ENCODE measurements at regions not wholly inside any gene's neighbourhood (a gene's known extent, or its start where the extent isn't known, plus 50 kb on each side); places are given as distances from the start of the nearest gene placed in this dataset.

- Histone ChIP-seq H3K4me1 (ENCODE audit: control insufficient read depth, insufficient read depth, low read length) (no peaks in the 10 kb centered on the region), H3K9me3 (ENCODE audit: control insufficient read depth, insufficient read depth, low read depth, low read length) (no peaks in the 10 kb centered on the region), H3K36me3 (ENCODE audit: control insufficient read depth in 2 of 2, insufficient read depth in 1 of 2, low read length in 2 of 2) (no peaks in the 10 kb centered on the region), H3K27ac (ENCODE audit: extremely low read depth, low read depth, low read length) (no peak overlapping the region), H3K4me3 (ENCODE audit: low read depth, low read length) (no peak overlapping the region)
- TF ChIP-seq ZNF302 (tag by site-specific recombination; IDR thresholded peaks at IDR 0.05; ENCODE audit: low read depth) (no peak), ZNF777 (tag by site-specific recombination; IDR thresholded peaks at IDR 0.05; ENCODE audit: borderline replicate concordance) (no peak), GLI2 (tag by site-specific recombination; IDR thresholded peaks at IDR 0.05; ENCODE audit: borderline replicate concordance, low read depth) (no peak), ZNF571 (tag by site-specific recombination; IDR thresholded peaks at IDR 0.05) (no peak), ZNF785 (tag by site-specific recombination; IDR thresholded peaks at IDR 0.05) (no peak), ZSCAN5A (tag by site-specific recombination; IDR thresholded peaks at IDR 0.05) (no peak), ZNF544 (tag by site-specific recombination; IDR thresholded peaks at IDR 0.05) (no peak), ZNF416 (tag by site-specific recombination; IDR thresholded peaks at IDR 0.05) (no peak)
- ChIA-PET CTCF (interaction anchor here (1.7 kb wide), 1 partner anchor 176 kb away, joined by 5 read pairs; no protein-coding TSS in a partner anchor), POLR2A (no interaction called here)
These were observed 176.5 kb downstream of the GASK1B start for GRCh38 chr4:157996061-157997028.

GRCh38 chr4:157994863-157995262, 178.0 kb downstream of the GASK1B start:
- POLR2A ChIA-PET: no interaction called here
- no peak overlapping the region for H3K4me3 ChIP-seq (ENCODE audit: low read depth, low read length)
- H3K4me1 ChIP-seq (ENCODE audit: control insufficient read depth, insufficient read depth, low read length): no peaks in the 10 kb centered on the region
- TF ChIP-seq WT1 (tag by site-specific recombination; IDR thresholded peaks at IDR 0.05) (no peak), ZNF629 (tag by site-specific recombination; IDR thresholded peaks at IDR 0.05) (no peak), GLI4 (tag by site-specific recombination; IDR thresholded peaks at IDR 0.05) (no peak), ZNF138 (tag by site-specific recombination; IDR thresholded peaks at IDR 0.05; ENCODE audit: borderline replicate concordance) (no peak), SP3 (tag by site-specific recombination; IDR thresholded peaks at IDR 0.05) (no peak), ELK4 (IDR thresholded peaks at IDR 0.05; ENCODE audit: borderline replicate concordance, low read depth, low read length) (no peak), KLF1 (tag by site-specific recombination; IDR thresholded peaks at IDR 0.05) (no peak), ZNF423 (tag by site-specific recombination; IDR thresholded peaks at IDR 0.05) (no peak)
- no peaks in the 10 kb centered on the region for H3K36me3 ChIP-seq (ENCODE audit: control insufficient read depth in 2 of 2, insufficient read depth in 1 of 2, low read length in 2 of 2)
- CTCF ChIA-PET: interaction anchor here (0.6 kb wide), 1 partner anchor 219 kb away, joined by 5 read pairs; no protein-coding TSS in a partner anchor
- no peaks in the 10 kb centered on the region for H3K9me3 ChIP-seq (ENCODE audit: control insufficient read depth, insufficient read depth, low read depth, low read length)
- H3K27ac ChIP-seq (ENCODE audit: extremely low read depth, low read depth, low read length): no peak overlapping the region

- no peaks in the 10 kb centered on the region for H3K36me3 ChIP-seq (ENCODE audit: control insufficient read depth in 2 of 2, insufficient read depth in 1 of 2, low read length in 2 of 2)
- CTCF ChIA-PET: interaction anchor here (0.7 to 1.3 kb wide), 4 partner anchors 175 to 727 kb away, joined by 3 to 4 read pairs (median 4); partner anchors contain the start of gene GASK1B
- no peaks in the 10 kb centered on the region for H3K9me3 ChIP-seq (ENCODE audit: control insufficient read depth, insufficient read depth, low read depth, low read length)
- H3K4me3 ChIP-seq (ENCODE audit: low read depth, low read length): no peak overlapping the region
- no peak overlapping the region for H3K27ac ChIP-seq (ENCODE audit: extremely low read depth, low read depth, low read length)
- TF ChIP-seq ZNF555 (tag by site-specific recombination; conservative IDR thresholded peaks at IDR 0.05): no peak
- no peak for TF ChIP-seq ZNF184 (tag by site-specific recombination; IDR thresholded peaks at IDR 0.05)
- TF ChIP-seq HOXC10 (CRISPR knock-in tag; IDR thresholded peaks at IDR 0.05): no peak
- no peak for TF ChIP-seq ZNF174 (tag by site-specific recombination; IDR thresholded peaks at IDR 0.05)
- no peak for TF ChIP-seq ZNF830 (tag by site-specific recombination; IDR thresholded peaks at IDR 0.05; ENCODE audit: low read depth)
- TF ChIP-seq ZNF645 (tag by site-specific recombination; IDR thresholded peaks at IDR 0.05): no peak
- TF ChIP-seq ZNF132 (tag by site-specific recombination; IDR thresholded peaks at IDR 0.05; ENCODE audit: borderline replicate concordance): no peak
- no peak for TF ChIP-seq ZNF585B (tag by site-specific recombination; IDR thresholded peaks at IDR 0.05)
- no peak for TF ChIP-seq ZNF449 (tag by site-specific recombination; IDR thresholded peaks at IDR 0.05)
- TF ChIP-seq ZNF785 (tag by site-specific recombination; IDR thresholded peaks at IDR 0.05): no peak
- H3K4me1 ChIP-seq (ENCODE audit: control insufficient read depth, insufficient read depth, low read length): no peaks in the 10 kb centered on the region
- POLR2A ChIA-PET: no interaction called here
These were observed 179.6 kb downstream of the GASK1B start for GRCh38 chr4:157992948-157993839.
